GM06990 (cell line): ENCODE measurements at regions not wholly inside any gene's neighbourhood (a gene's known extent, or its start where the extent isn't known, plus 50 kb on each side); places are given as distances from the start of the nearest gene placed in this dataset.

Experiments
- DNase-seq: peaks from one replicate; pipeline ENCODE4 v3.0.0-alpha.2; 2011; ENCODE audit not compliant: insufficient read length; ENCODE audit errors: extremely low read depth
- H3K27me3 ChIP-seq: replicated peaks from 2 replicates; pipeline ENCODE4 v1.6.0; 2011; ENCODE audit warnings: low read length; ENCODE audit not compliant: control insufficient read depth, insufficient read depth
- H3K36me3 ChIP-seq: 2 replicates; pipeline ENCODE4 v1.5.1; 2011; ENCODE audit warnings: low read length; ENCODE audit not compliant: control insufficient read depth, insufficient read depth
- H3K4me3 ChIP-seq: replicated peaks from 2 replicates; pipeline ENCODE4 v1.5.1; 2011; ENCODE audit warnings: low read depth, mild to moderate bottlenecking, control low read depth, low read length
- TF ChIP-seq, protein P1 (sequence below): IDR thresholded peaks from 2 replicates; pipeline ENCODE4 v1.5.1; 2011; ENCODE audit warnings: low read length, control low read depth, mild to moderate bottlenecking, inconsistent platforms; ENCODE audit not compliant: insufficient read depth, poor library complexity, severe bottlenecking

- no peak for DNase-seq
- Histone ChIP-seq H3K27me3 (no peaks in the 10 kb centered on the region), H3K4me3 (no peak overlapping the region), H3K36me3 (no peaks in the 10 kb centered on the region)
- TF ChIP-seq, protein P1, sequence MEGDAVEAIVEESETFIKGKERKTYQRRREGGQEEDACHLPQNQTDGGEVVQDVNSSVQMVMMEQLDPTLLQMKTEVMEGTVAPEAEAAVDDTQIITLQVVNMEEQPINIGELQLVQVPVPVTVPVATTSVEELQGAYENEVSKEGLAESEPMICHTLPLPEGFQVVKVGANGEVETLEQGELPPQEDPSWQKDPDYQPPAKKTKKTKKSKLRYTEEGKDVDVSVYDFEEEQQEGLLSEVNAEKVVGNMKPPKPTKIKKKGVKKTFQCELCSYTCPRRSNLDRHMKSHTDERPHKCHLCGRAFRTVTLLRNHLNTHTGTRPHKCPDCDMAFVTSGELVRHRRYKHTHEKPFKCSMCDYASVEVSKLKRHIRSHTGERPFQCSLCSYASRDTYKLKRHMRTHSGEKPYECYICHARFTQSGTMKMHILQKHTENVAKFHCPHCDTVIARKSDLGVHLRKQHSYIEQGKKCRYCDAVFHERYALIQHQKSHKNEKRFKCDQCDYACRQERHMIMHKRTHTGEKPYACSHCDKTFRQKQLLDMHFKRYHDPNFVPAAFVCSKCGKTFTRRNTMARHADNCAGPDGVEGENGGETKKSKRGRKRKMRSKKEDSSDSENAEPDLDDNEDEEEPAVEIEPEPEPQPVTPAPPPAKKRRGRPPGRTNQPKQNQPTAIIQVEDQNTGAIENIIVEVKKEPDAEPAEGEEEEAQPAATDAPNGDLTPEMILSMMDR: no peak
Observed at GRCh38 chr2:6589150-6589549, 276.6 kb downstream of the CMPK2 start.

DNA sequence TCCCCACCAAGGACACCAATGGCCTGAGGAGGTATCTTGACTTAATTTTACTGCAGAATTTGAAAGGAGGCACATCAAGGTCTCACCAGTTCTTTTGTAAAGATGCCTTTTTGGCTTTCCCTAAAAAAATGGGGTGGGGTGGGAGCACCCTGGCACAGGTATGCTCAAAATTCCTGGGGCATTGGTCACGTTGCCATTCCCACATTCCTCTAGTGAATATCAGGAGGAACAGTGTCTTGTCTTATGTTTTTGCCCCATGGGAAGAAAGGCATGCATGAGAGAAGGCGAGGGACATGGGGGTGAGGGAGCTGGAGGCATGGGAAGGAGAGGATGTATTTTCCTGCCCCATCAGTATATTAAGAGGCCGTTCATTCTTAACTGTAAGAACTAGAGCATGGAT lies 275.3 kb downstream of the CMPK2 start:
- no peak overlapping the region for H3K4me3 ChIP-seq
- TF ChIP-seq, protein P1: no peak
- H3K36me3 ChIP-seq: no peaks in the 10 kb centered on the region
- no peak for DNase-seq
- H3K27me3 ChIP-seq: no peaks in the 10 kb centered on the region

DNA sequence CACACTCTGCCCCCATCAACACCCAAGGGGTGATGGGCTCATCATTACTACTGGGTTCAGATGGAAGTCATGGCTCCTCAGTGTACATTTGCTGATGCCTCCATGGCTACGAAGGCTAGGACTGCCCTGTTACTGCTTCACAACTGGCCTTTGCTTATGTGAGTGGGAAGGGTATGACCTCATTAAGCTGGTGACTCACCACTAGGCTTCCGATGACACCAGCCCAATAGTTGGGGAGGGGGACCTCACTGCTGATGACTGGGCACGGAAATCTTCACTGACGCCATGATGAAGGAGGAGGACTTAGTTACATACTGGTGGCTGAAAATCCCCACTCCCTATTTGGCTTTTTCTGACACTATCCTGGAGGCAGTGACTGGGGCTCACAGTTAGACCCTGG lies 263.2 kb downstream of the CMPK2 start:
- no peaks in the 10 kb centered on the region for H3K36me3 ChIP-seq
- DNase-seq: no peak
- no peak overlapping the region for H3K4me3 ChIP-seq
- no peaks in the 10 kb centered on the region for H3K27me3 ChIP-seq
- TF ChIP-seq, protein P1: no peak

- DNase-seq: no peak
- TF ChIP-seq, protein P1: no peak
- no peaks in the 10 kb centered on the region for H3K27me3 ChIP-seq
- no peaks in the 10 kb centered on the region for H3K36me3 ChIP-seq
- H3K4me3 ChIP-seq: no peak overlapping the region
Observed at GRCh38 chr2:6605836-6606505, 259.7 kb downstream of the CMPK2 start.

GRCh38 chr2:6617794-6618193 lies 247.9 kb downstream of the CMPK2 start:
- Histone ChIP-seq H3K36me3 (no peaks in the 10 kb centered on the region), H3K27me3 (no peaks in the 10 kb centered on the region), H3K4me3 (no peak overlapping the region)
- DNase-seq: no peak
- TF ChIP-seq, protein P1: no peak

- Histone ChIP-seq H3K27me3 (no peaks in the 10 kb centered on the region), H3K4me3 (no peak overlapping the region), H3K36me3 (no peaks in the 10 kb centered on the region)
- no peak for DNase-seq
- TF ChIP-seq, protein P1: no peak
Observed at GRCh38 chr2:6618201-6618600, 247.5 kb downstream of the CMPK2 start.
